Hepatocyte (in vitro differentiated cells): ENCODE measurements at regions not wholly inside any gene's neighbourhood (a gene's known extent, or its start where the extent isn't known, plus 50 kb on each side); places are given as distances from the start of the nearest gene placed in this dataset.
A peak's percentile ranks its signal among the peaks of the same experiment; 100 is the strongest.

Experiments
- DNase-seq: peaks from one replicate; pipeline ENCODE4 v3.0.0-alpha.2; 2016; ENCODE audit warnings: low spot score
- H2AFZ ChIP-seq: fragments of 200-600 bp; sonication (generic); 2 replicates; pipeline ENCODE4 v1.6.0; 2016; ENCODE audit warnings: antibody characterized with exemption, mild to moderate bottlenecking
- H3K27ac ChIP-seq: fragments of 200-600 bp; sonication (generic); 2 replicates; pipeline ENCODE4 v1.5.1; 2016; ENCODE audit warnings: mild to moderate bottlenecking
- H3K27me3 ChIP-seq: fragments of 200-600 bp; sonication (generic); 2 replicates; pipeline ENCODE4 v1.6.1; 2016
- H3K36me3 ChIP-seq: fragments of 200-600 bp; sonication (generic); replicated peaks from 2 replicates; pipeline ENCODE4 v1.5.1; 2016; ENCODE audit warnings: low read depth; ENCODE audit not compliant: insufficient read depth
- H3K4me1 ChIP-seq: fragments of 200-600 bp; sonication (generic); 2 replicates; pipeline ENCODE4 v1.5.1; 2016; ENCODE audit warnings: mild to moderate bottlenecking, moderate library complexity; ENCODE audit not compliant: insufficient read depth
- H3K4me2 ChIP-seq: fragments of 200-600 bp; sonication (generic); 2 replicates; pipeline ENCODE4 v1.6.0; 2016
- H3K4me3 ChIP-seq: fragments of 200-600 bp; sonication (generic); 2 replicates; pipeline ENCODE4 v1.5.1; 2016; ENCODE audit warnings: mild to moderate bottlenecking
- H3K79me2 ChIP-seq: fragments of 200-600 bp; sonication (generic); 2 replicates; pipeline ENCODE4 v1.6.0; 2017; ENCODE audit warnings: mild to moderate bottlenecking
- H3K9me2 ChIP-seq: fragments of 200-600 bp; sonication (generic); replicated peaks from 2 replicates; pipeline ENCODE4 v1.6.0; 2017; ENCODE audit warnings: mild to moderate bottlenecking; ENCODE audit not compliant: insufficient read depth
- H3K9me3 ChIP-seq: fragments of 200-600 bp; sonication (generic); 2 replicates; pipeline ENCODE4 v1.5.1; 2016; ENCODE audit warnings: low read depth, mild to moderate bottlenecking
- H4K20me1 ChIP-seq: fragments of 200-600 bp; sonication (generic); 2 replicates; pipeline ENCODE4 v1.6.0; 2016; ENCODE audit warnings: mild to moderate bottlenecking; ENCODE audit not compliant: insufficient read depth, poor library complexity, severe bottlenecking
- CTCF ChIP-seq: fragments of 200-600 bp; sonication (generic); IDR thresholded peaks from 2 replicates; pipeline ENCODE4 v1.5.1; 2016; ENCODE audit warnings: antibody characterized with exemption, mild to moderate bottlenecking; ENCODE audit not compliant: poor library complexity
- EZH2 ChIP-seq: fragments of 200-600 bp; sonication (generic); IDR thresholded peaks from 2 replicates; pipeline ENCODE4 v1.6.1; 2016; ENCODE audit warnings: antibody characterized with exemption, mild to moderate bottlenecking, borderline replicate concordance
- EZH2phosphoT487 ChIP-seq: fragments of 200-600 bp; sonication (generic); IDR thresholded peaks from one replicate; pipeline ENCODE4 v1.6.1; 2018; ENCODE audit warnings: antibody characterized with exemption, mild to moderate bottlenecking, low read depth, moderate library complexity; ENCODE audit not compliant: unreplicated experiment, severe bottlenecking
- WGBS: methylation state at CpG from one replicate; pipeline ENCODE4 v1.1.6; 2016; ENCODE audit warnings: low lambda C conversion rate; ENCODE audit errors: missing lambda C conversion rate; 5-methylcytosine and 5-hydroxymethylcytosine counted together

DNA sequence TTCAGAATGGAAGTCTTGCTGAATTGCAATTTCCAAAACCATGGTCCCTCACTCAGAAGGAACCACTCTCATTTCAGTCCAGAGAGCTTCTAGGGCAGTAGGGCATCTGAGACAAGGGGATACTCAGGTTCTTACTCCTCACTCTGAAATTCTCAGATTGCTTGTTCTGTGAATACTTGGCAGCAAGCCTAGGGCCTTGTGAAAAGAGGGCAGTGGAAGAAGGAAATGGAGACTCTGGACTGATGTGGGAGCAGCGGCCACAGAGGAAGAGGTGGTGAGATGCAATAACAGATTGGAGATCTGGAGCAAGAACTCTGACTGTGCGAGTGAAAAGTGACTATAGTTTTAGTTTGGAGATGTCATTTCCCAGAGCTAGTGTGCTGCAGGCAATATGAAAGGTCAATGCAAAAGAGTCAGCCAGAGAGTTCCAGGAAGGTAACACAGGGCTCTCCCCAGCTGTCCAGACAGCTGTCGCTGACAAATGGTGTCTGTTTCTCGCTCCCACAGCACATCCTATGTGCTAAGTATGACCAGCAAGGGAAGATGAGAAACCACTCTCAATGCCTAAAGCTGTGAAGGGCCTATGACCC lies 291.6 kb upstream of the KIAA1217 start:
- Histone ChIP-seq H3K9me2 (no peaks in the 10 kb centered on the region), H3K27me3 (no peaks in the 10 kb centered on the region), H3K9me3 (no peaks in the 10 kb centered on the region), H2AFZ (no peak overlapping the region), H3K4me1 (no peaks in the 10 kb centered on the region), H4K20me1 (no peaks in the 10 kb centered on the region), H3K79me2 (no peaks in the 10 kb centered on the region), H3K36me3 (no peaks in the 10 kb centered on the region), H3K4me3 (no peak overlapping the region), H3K4me2 (no peak overlapping the region), H3K27ac (no peak overlapping the region)
- no peak for DNase-seq
- WGBS, result 70% methylated on average over 4 of the region's 4 CpGs
- TF ChIP-seq EZH2phosphoT487 (no peak), EZH2 (no peak), CTCF (no peak)

- Histone ChIP-seq H3K27me3 (no peaks in the 10 kb centered on the region), H3K4me1 (no peaks in the 10 kb centered on the region), H3K9me3 (no peaks in the 10 kb centered on the region), H3K4me2 (no peak overlapping the region), H3K79me2 (no peaks in the 10 kb centered on the region), H4K20me1 (no peaks in the 10 kb centered on the region), H2AFZ (no peak overlapping the region), H3K27ac (no peak overlapping the region), H3K4me3 (no peak overlapping the region), H3K9me2 (no peaks in the 10 kb centered on the region), H3K36me3 (no peaks in the 10 kb centered on the region)
- TF ChIP-seq EZH2phosphoT487 (no peak), EZH2 (no peak), CTCF (no peak)
- no peak for DNase-seq
- WGBS, result 86% methylated on average over 6 of the region's 6 CpGs
Observed at GRCh38 chr10:23918090-23918723, 290.7 kb upstream of the KIAA1217 start.

DNA sequence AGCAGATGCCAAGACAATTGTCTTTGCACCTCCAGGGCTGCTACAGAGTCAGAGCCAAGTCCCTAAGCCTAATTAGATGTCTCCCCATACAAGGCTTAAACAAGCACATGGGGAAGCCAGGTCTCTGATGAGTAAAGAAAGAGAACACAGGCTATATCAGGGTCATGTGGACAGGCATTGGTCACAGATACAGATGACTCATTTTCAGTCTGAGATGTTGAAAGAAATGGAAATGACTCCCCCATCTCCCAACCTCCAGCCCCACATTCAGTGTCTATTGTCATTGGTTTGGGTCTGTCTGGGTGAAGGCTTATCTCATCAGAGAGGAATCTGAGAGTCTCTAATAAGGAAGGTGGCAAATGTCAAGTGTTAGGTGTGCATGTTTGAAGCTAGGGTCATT lies 290.1 kb upstream of the KIAA1217 start:
- Histone ChIP-seq H2AFZ (no peak overlapping the region), H3K9me3 (no peaks in the 10 kb centered on the region), H4K20me1 (no peaks in the 10 kb centered on the region), H3K4me3 (no peak overlapping the region), H3K9me2 (no peaks in the 10 kb centered on the region), H3K27me3 (no peaks in the 10 kb centered on the region), H3K4me1 (no peaks in the 10 kb centered on the region), H3K79me2 (no peaks in the 10 kb centered on the region), H3K36me3 (no peaks in the 10 kb centered on the region), H3K27ac (no peak overlapping the region), H3K4me2 (no peak overlapping the region)
- DNase-seq, result peak; percentile 15
- TF ChIP-seq EZH2phosphoT487 (no peak), EZH2 (no peak), CTCF (no peak)
